Upper lobe of left lung (tissue), 6 donors: ENCODE measurements at regions not wholly inside any gene's neighbourhood (a gene's known extent, or its start where the extent isn't known, plus 50 kb on each side); places are given as distances from the start of the nearest gene placed in this dataset.
A peak's percentile ranks its signal among the peaks of the same experiment; 100 is the strongest.

Source experiments
- ATAC-seq, 2 donors: fragments of 200-7000 bp; cut with Tn5 transposase; one replicate each; pipeline ENCODE4 v1.9.1; 2022; ENCODE audit warnings: mild to moderate bottlenecking in 2 of 2, moderate library complexity in 2 of 2; ENCODE audit not compliant: low FRiP score in 2 of 2
- DNase-seq, 2 donors: peaks; one replicate each; pipeline ENCODE4 v3.0.0-alpha.2; 2019 to 2020
- H3K27ac ChIP-seq, 4 donors: fragments of 200-600 bp; sonication (generic); one replicate each; pipeline ENCODE4 v1.5.1; 2016 to 2019
- H3K27me3 ChIP-seq, 4 donors: fragments of 200-600 bp; sonication (generic); one replicate each; pipeline ENCODE4 v1.5.1; 2017 to 2019
- H3K36me3 ChIP-seq, 4 donors: fragments of 200-600 bp; sonication (generic); one replicate each; pipeline ENCODE4 v1.5.1; 2016 to 2019
- H3K4me1 ChIP-seq, 4 donors: fragments of 200-600 bp; sonication (generic); one replicate each; pipeline ENCODE4 v1.5.1; 2018 to 2019
- H3K4me3 ChIP-seq, 4 donors: fragments of 200-600 bp; sonication (generic); one replicate each; pipeline ENCODE4 v1.5.1; 2017 to 2019; ENCODE audit warnings: mild to moderate bottlenecking in 2 of 4, moderate library complexity in 1 of 4
- H3K9me3 ChIP-seq, 4 donors: fragments of 200-600 bp; sonication (generic); one replicate each; pipeline ENCODE4 v1.5.1; 2018 to 2019
- CTCF ChIP-seq, 6 experiments: fragments of 450-650 bp in 4 of 6; fragments of 200-600 bp in 2 of 6; sonication (generic) in 2 of 6; IDR thresholded peaks; one replicate each; pipeline ENCODE4 v1.5.1; 2016 to 2019; ENCODE audit warnings: antibody characterized with exemption in 6 of 6
- EP300 ChIP-seq, 4 donors: sonication (generic); formaldehyde crosslinking; IDR thresholded peaks; one replicate each; pipeline ENCODE4 v1.5.1; 2017; ENCODE audit warnings: antibody characterized with exemption in 4 of 4, control low read depth in 2 of 4
- POLR2A ChIP-seq, 4 donors: fragments of 450-650 bp; IDR thresholded peaks; one replicate each; pipeline ENCODE4 v1.5.1; 2016 to 2017; ENCODE audit warnings: antibody characterized with exemption in 4 of 4, mild to moderate bottlenecking in 2 of 4
- POLR2AphosphoS5 ChIP-seq, 2 donors: sonication (generic); formaldehyde crosslinking; IDR thresholded peaks; one replicate each; pipeline ENCODE4 v1.5.1; 2017; ENCODE audit warnings: antibody characterized with exemption in 2 of 2
- WGBS, 2 donors: methylation state at CpG; one replicate each; pipeline ENCODE4 v1.1.5; 2017 to 2018; 5-methylcytosine and 5-hydroxymethylcytosine counted together
- donor health status: DM: no; HTN: no; CAD: no; lungs with moderate emphysema.
- donor health status: DM: no; HTN: yes; CAD: no; lungs with severe emphysema.

GRCh38 chr3:117892431-117892841, 1142.2 kb downstream of the IGSF11 start:
- Histone ChIP-seq H3K4me1 (no peaks in the 10 kb centered on the region), H3K27me3 (no peaks in the 10 kb centered on the region), H3K27ac (no peak overlapping the region), H3K36me3 (no peaks in the 10 kb centered on the region), H3K9me3 (peaks cover 0 to 3% (median 0%) of the 10 kb centered on the region in 4 donors), H3K4me3 (no peak overlapping the region)
- WGBS, 2 donors: 68 to 70% methylated on average over 3 of the region's 3 CpGs
- ATAC-seq (peak in 1 of 2 donors; percentile 68), DNase-seq (no peak)
- TF ChIP-seq EP300 (IDR thresholded peaks at IDR 0.05) (no peak), CTCF (IDR thresholded peaks at IDR 0.05) (no peak), POLR2AphosphoS5 (IDR thresholded peaks at IDR 0.05) (no peak), POLR2A (IDR thresholded peaks at IDR 0.05) (no peak)

- Histone ChIP-seq H3K27ac (no peak overlapping the region), H3K27me3 (no peaks in the 10 kb centered on the region), H3K4me3 (no peak overlapping the region), H3K9me3 (peaks cover 0 to 6% (median 0%) of the 10 kb centered on the region in 4 donors), H3K36me3 (no peaks in the 10 kb centered on the region), H3K4me1 (no peaks in the 10 kb centered on the region)
- no peak for DNase-seq
- no peak for ATAC-seq
- TF ChIP-seq POLR2A (IDR thresholded peaks at IDR 0.05): no peak
- TF ChIP-seq POLR2AphosphoS5 (IDR thresholded peaks at IDR 0.05): no peak
- TF ChIP-seq CTCF (IDR thresholded peaks at IDR 0.05): no peak
- TF ChIP-seq EP300 (IDR thresholded peaks at IDR 0.05): no peak
These were observed 1141.6 kb downstream of the IGSF11 start for GRCh38 chr3:117893001-117893400.

- no peak for TF ChIP-seq CTCF (IDR thresholded peaks at IDR 0.05)
- ATAC-seq (no peak), DNase-seq (no peak)
- Histone ChIP-seq H3K9me3 (peaks cover 0 to 6% (median 0%) of the 10 kb centered on the region in 4 donors), H3K27me3 (no peaks in the 10 kb centered on the region), H3K4me3 (no peak overlapping the region), H3K4me1 (no peaks in the 10 kb centered on the region), H3K36me3 (no peaks in the 10 kb centered on the region), H3K27ac (no peak overlapping the region)
- 41 to 46% methylated on average over 2 of the region's 2 CpGs for WGBS, 2 donors
These were observed 1141.0 kb downstream of the IGSF11 start for GRCh38 chr3:117893638-117894037.

GRCh38 chr3:117898722-117899522, 1135.7 kb downstream of the IGSF11 start:
- TF ChIP-seq POLR2A (IDR thresholded peaks at IDR 0.05) (no peak), CTCF (IDR thresholded peaks at IDR 0.05) (no peak), EP300 (IDR thresholded peaks at IDR 0.05) (no peak), POLR2AphosphoS5 (IDR thresholded peaks at IDR 0.05) (no peak)
- no peaks in the 10 kb centered on the region for H3K27me3 ChIP-seq
- no peak overlapping the region for H3K27ac ChIP-seq
- WGBS, 2 donors: 61 to 76% methylated on average over 6 of the region's 6 CpGs
- H3K4me3 ChIP-seq: no peak overlapping the region
- H3K4me1 ChIP-seq: no peaks in the 10 kb centered on the region
- H3K9me3 ChIP-seq: peaks cover 0 to 6% (median 0%) of the 10 kb centered on the region in 4 donors
- no peak for DNase-seq
- ATAC-seq: no peak
- H3K36me3 ChIP-seq: no peaks in the 10 kb centered on the region

- no peak for DNase-seq
- H3K9me3 ChIP-seq: no peaks in the 10 kb centered on the region
- no peak for TF ChIP-seq EP300 (IDR thresholded peaks at IDR 0.05)
- TF ChIP-seq POLR2AphosphoS5 (IDR thresholded peaks at IDR 0.05): no peak
- no peak for TF ChIP-seq CTCF (IDR thresholded peaks at IDR 0.05)
- no peaks in the 10 kb centered on the region for H3K4me1 ChIP-seq
- H3K27ac ChIP-seq: no peak overlapping the region
- no peak for ATAC-seq
- no peaks in the 10 kb centered on the region for H3K27me3 ChIP-seq
- H3K4me3 ChIP-seq: no peak overlapping the region
- no peaks in the 10 kb centered on the region for H3K36me3 ChIP-seq
These were observed 1131.4 kb downstream of the IGSF11 start for GRCh38 chr3:117903226-117903625.
